Ectodermal cell (in vitro differentiated cells): ENCODE measurements at regions not wholly inside any gene's neighbourhood (a gene's known extent, or its start where the extent isn't known, plus 50 kb on each side); places are given as distances from the start of the nearest gene placed in this dataset.

Experiments
- H3K27ac ChIP-seq: 2 replicates; pipeline ENCODE4 v1.7.0; 2013; ENCODE audit warnings: mild to moderate bottlenecking, low read depth, low read length; ENCODE audit not compliant: insufficient read depth, poor library complexity, severe bottlenecking
- H3K27me3 ChIP-seq: 2 replicates; pipeline ENCODE4 v1.7.0; 2013; ENCODE audit warnings: mild to moderate bottlenecking, low read length; ENCODE audit not compliant: insufficient read depth, control insufficient read depth, poor library complexity, severe bottlenecking
- H3K36me3 ChIP-seq: one replicate; pipeline ENCODE4 v1.7.0; 2013; ENCODE audit warnings: low read length; ENCODE audit not compliant: control insufficient read depth, insufficient read depth
- H3K4me1 ChIP-seq: one replicate; pipeline ENCODE4 v1.7.0; 2013; ENCODE audit warnings: low read length; ENCODE audit not compliant: control insufficient read depth, insufficient read depth
- H3K4me3 ChIP-seq: 2 replicates; pipeline ENCODE4 v1.7.0; 2013; ENCODE audit warnings: low read depth, low read length, control low read depth; ENCODE audit not compliant: insufficient read depth
- H3K9me3 ChIP-seq: 2 replicates; pipeline ENCODE4 v1.7.0; 2013; ENCODE audit warnings: mild to moderate bottlenecking, low read length, moderate library complexity; ENCODE audit not compliant: control insufficient read depth
- WGBS, 2 experiments: methylation state at CpG; one replicate each; pipeline ENCODE4 v1.1.7; 2013; ENCODE audit warnings: missing lambda C conversion rate in 2 of 2; 5-methylcytosine and 5-hydroxymethylcytosine counted together

DNA sequence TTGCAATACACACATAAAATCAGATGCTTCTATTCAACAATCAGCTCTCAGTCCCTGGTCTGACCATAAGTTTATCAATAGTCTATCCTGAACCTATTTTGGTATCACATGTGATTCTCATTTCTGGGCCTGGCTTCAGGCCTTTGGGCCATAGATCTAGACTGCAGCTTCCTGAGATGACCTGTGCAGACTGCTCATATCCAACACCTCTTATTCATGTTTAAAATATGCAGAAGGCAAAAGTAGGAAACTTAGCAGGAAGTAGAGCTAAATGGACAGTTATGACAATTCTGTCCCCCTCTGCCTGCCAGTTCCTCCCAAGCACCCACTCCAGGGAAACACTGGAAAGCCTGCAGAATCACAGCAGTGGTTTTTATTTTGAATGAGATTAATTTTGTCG is 53.3 kb downstream of the C7orf25 start:
- H3K27me3 ChIP-seq, result no peaks in the 10 kb centered on the region
- no peak overlapping the region for H3K27ac ChIP-seq
- no peaks in the 10 kb centered on the region for H3K9me3 ChIP-seq
- H3K4me3 ChIP-seq, result no peak overlapping the region
- H3K36me3 ChIP-seq, result no peaks in the 10 kb centered on the region
- no peaks in the 10 kb centered on the region for H3K4me1 ChIP-seq
- 100% methylated on average over 1 of the region's 1 CpG; no CpG with 5 or more reads in 1 of the 2 experiments for WGBS, 2 experiments

GRCh38 chr7:42856605-42856987 is 55.3 kb downstream of the C7orf25 start:
- no peaks in the 10 kb centered on the region for H3K27me3 ChIP-seq
- no peaks in the 10 kb centered on the region for H3K9me3 ChIP-seq
- WGBS, 2 experiments, result 95% methylated on average over 19 of the region's 19 CpGs
- H3K27ac ChIP-seq, result no peak overlapping the region
- H3K4me1 ChIP-seq, result no peaks in the 10 kb centered on the region
- H3K4me3 ChIP-seq, result no peak overlapping the region
- no peaks in the 10 kb centered on the region for H3K36me3 ChIP-seq

- Histone ChIP-seq H3K27me3 (no peaks in the 10 kb centered on the region), H3K9me3 (no peaks in the 10 kb centered on the region), H3K4me3 (no peak overlapping the region), H3K27ac (no peak overlapping the region), H3K4me1 (no peaks in the 10 kb centered on the region), H3K36me3 (no peaks in the 10 kb centered on the region)
- 93 to 94% methylated on average over 11 of the region's 11 CpGs for WGBS, 2 experiments
Observed at GRCh38 chr7:42854571-42855118, 57.2 kb downstream of the C7orf25 start.

DNA sequence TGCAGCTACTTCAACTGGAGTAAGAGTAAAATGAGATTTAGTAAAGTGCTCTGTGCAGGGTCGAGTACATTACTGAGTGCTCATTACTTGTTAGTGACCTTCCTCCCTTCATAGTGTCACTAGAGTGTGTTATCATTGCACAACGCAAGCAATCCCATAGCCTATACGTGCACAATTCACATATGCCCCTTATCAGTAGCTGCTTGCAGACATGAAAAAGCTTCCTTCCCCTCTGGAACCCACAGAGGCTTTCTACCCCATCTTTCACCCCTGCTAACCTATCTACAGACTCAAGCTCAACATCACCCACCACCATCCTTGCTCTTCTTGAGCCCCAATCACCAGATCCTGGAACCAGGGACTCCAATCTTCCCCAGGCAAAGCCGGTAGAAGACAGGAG is 59.3 kb downstream of the C7orf25 start:
- no peak overlapping the region for H3K27ac ChIP-seq
- H3K27me3 ChIP-seq, result no peaks in the 10 kb centered on the region
- no peaks in the 10 kb centered on the region for H3K36me3 ChIP-seq
- H3K4me1 ChIP-seq, result no peaks in the 10 kb centered on the region
- H3K4me3 ChIP-seq, result no peak overlapping the region
- WGBS, 2 experiments, result 87 to 91% methylated on average over 3 to 4 of the region's 4 CpGs
- H3K9me3 ChIP-seq, result no peaks in the 10 kb centered on the region

DNA sequence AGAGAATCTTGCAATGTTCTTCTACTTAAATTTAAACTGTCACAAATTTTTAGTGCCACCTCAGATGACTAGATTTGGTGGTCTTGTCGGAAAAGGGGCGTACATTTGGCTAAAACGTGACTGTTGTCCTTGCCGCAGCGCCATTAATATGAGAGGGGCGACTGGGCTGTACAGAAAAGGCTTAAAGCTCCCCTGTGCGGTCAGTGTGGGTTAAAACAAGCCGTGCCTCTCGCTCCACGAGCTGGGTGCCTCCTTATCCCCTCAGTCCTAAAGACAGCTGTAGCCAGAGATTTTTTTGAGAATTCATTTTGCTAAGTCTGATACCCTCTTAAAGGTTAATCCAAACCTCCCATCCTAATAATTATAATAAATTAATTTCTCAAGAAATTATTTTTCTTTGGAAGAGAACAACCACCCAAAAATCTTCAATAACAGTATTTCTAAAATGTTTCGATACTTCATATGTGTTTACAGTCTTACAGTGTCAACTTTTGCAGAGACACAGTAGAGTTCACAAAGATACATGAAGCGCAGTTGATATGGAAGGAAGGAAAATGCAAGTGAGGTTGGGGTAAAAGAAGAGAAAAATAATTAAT is 68.6 kb downstream of the C7orf25 start:
- 68 to 69% methylated on average over 12 of the region's 12 CpGs for WGBS, 2 experiments
- H3K36me3 ChIP-seq, result no peaks in the 10 kb centered on the region
- no peaks in the 10 kb centered on the region for H3K27me3 ChIP-seq
- no peaks in the 10 kb centered on the region for H3K4me1 ChIP-seq
- H3K4me3 ChIP-seq, result no peak overlapping the region
- H3K27ac ChIP-seq, result no peak overlapping the region
- no peaks in the 10 kb centered on the region for H3K9me3 ChIP-seq

GRCh38 chr7:42834676-42835075 is 77.2 kb downstream of the C7orf25 start:
- Histone ChIP-seq H3K4me1 (no peaks in the 10 kb centered on the region), H3K27ac (no peak overlapping the region), H3K4me3 (no peak overlapping the region), H3K36me3 (no peaks in the 10 kb centered on the region), H3K9me3 (no peaks in the 10 kb centered on the region), H3K27me3 (no peaks in the 10 kb centered on the region)

- no peak overlapping the region for H3K27ac ChIP-seq
- WGBS, 2 experiments, result 89 to 91% methylated on average over 4 of the region's 4 CpGs
- H3K9me3 ChIP-seq, result no peaks in the 10 kb centered on the region
- no peaks in the 10 kb centered on the region for H3K36me3 ChIP-seq
- no peaks in the 10 kb centered on the region for H3K4me1 ChIP-seq
- H3K4me3 ChIP-seq, result no peak overlapping the region
- H3K27me3 ChIP-seq, result no peaks in the 10 kb centered on the region
Observed at GRCh38 chr7:42833411-42833810, 78.5 kb downstream of the C7orf25 start.

GRCh38 chr7:42832667-42833066 is 79.2 kb downstream of the C7orf25 start:
- Histone ChIP-seq H3K4me3 (no peak overlapping the region), H3K36me3 (no peaks in the 10 kb centered on the region), H3K4me1 (no peaks in the 10 kb centered on the region), H3K9me3 (no peaks in the 10 kb centered on the region), H3K27ac (no peak overlapping the region), H3K27me3 (no peaks in the 10 kb centered on the region)

DNA sequence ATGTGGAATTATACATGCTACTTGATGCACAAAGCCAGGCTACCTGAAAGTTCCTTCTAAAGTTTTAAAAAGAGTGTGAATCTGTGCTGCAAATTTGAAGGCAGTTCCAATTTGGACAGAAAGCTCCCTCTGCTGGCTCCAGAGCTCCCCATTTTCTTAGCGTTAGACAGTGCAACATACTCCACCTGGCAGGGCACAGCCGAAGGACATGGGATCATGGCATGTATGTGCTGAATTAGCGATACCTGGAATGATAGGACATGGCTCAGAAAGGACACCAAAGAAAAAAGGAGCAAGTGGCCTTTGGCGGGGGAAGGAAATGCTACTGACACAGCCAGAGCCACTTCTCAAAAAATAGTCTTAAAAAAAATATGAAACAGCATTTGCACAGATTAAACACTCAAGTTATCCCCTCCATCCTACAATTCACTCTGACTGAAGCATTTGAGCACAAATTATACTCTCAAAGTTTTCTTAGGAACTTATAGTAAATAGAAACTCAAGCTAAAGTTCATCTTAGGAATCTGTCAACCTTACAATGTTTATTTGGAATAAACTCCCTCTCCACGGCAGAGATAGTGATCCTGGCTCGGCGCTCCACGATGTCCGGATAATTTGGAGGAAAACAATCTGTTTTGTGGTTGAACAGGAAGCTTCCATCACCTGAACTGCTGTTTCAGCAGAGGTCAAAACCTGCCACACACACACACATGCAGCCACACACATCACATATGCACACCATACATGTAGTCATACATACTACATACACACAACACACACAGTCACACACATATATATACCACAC is 80.0 kb downstream of the C7orf25 start:
- Histone ChIP-seq H3K9me3 (no peaks in the 10 kb centered on the region), H3K27ac (no peak overlapping the region), H3K4me1 (no peaks in the 10 kb centered on the region), H3K27me3 (no peaks in the 10 kb centered on the region), H3K36me3 (no peaks in the 10 kb centered on the region), H3K4me3 (no peak overlapping the region)
- 81 to 83% methylated on average over 9 of the region's 9 CpGs for WGBS, 2 experiments

DNA sequence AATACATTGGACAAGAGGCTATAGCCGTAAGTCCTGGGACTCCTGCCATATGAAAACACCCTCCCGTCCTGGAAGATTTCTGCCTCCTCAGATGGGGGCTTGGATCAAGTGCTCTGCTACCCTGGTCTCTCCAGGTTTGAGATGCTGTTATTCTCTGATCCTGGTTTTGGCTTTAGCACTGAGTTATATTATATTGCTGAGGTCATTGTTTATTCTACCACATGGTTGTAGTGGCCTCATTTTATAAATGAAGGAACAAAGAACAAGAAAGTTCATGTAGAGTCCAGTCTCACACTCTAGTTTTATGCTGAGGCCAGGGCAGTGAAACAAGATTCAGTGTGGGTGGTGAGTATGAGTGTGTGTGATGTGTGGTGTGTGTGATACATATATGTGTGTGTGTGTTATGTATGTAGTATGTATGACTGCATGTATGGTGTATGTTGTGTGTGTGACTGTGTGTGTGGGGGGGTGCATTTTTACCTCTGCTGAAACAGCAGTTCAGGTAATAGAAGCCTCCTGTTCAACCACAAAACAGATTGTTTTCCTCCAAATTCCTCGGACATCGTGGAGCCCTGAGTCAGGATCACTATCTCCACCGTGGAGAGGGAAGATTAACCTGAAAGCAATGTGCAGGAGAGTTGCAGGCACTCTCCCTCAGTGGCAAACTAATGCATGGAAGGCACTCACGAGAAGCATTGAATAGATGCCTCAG is 80.7 kb downstream of the C7orf25 start:
- Histone ChIP-seq H3K36me3 (no peaks in the 10 kb centered on the region), H3K27me3 (no peaks in the 10 kb centered on the region), H3K4me1 (no peaks in the 10 kb centered on the region), H3K27ac (no peak overlapping the region), H3K9me3 (no peaks in the 10 kb centered on the region), H3K4me3 (no peak overlapping the region)
- WGBS, 2 experiments, result 88% methylated on average over 6 of the region's 6 CpGs
